Aorta (tissue), 5 donors: ENCODE measurements at regions not wholly inside any gene's neighbourhood (a gene's known extent, or its start where the extent isn't known, plus 50 kb on each side); places are given as distances from the start of the nearest gene placed in this dataset.

ENCODE experiments used
- ATAC-seq: fragments of 200-7000 bp; cut with Tn5 transposase; one replicate; pipeline ENCODE4 v1.9.1; 2022; ENCODE audit warnings: moderate library complexity; ENCODE audit not compliant: low FRiP score
- DNase-seq, 2 donors: peaks; one replicate each; pipeline ENCODE4 v3.0.0-alpha.2; 2020
- H3K27ac ChIP-seq, 2 donors: one replicate each; pipeline ENCODE4 v1.5.1; 2013; ENCODE audit warnings: low read length in 2 of 2, mild to moderate bottlenecking in 2 of 2, moderate library complexity in 2 of 2, control low read depth in 1 of 2, inconsistent platforms in 1 of 2, low read depth in 1 of 2
- H3K27me3 ChIP-seq, 2 donors: one replicate each; pipeline ENCODE4 v1.6.1; 2013; ENCODE audit warnings: control low read depth in 1 of 2, low read length in 1 of 2, mild to moderate bottlenecking in 1 of 2, moderate library complexity in 1 of 2; ENCODE audit not compliant: insufficient read depth in 2 of 2, control insufficient read depth in 1 of 2
- H3K36me3 ChIP-seq, 2 donors: one replicate each; pipeline ENCODE4 v1.6.1; 2013; ENCODE audit warnings: control low read depth in 1 of 2, low read length in 1 of 2, mild to moderate bottlenecking in 1 of 2; ENCODE audit not compliant: insufficient read depth in 2 of 2, control insufficient read depth in 1 of 2
- H3K4me1 ChIP-seq, 2 donors: one replicate each; pipeline ENCODE4 v1.6.1; 2013; ENCODE audit warnings: low read length in 2 of 2, control low read depth in 1 of 2, mild to moderate bottlenecking in 1 of 2, moderate library complexity in 1 of 2; ENCODE audit not compliant: insufficient read depth in 2 of 2, control insufficient read depth in 1 of 2
- H3K4me3 ChIP-seq, 2 donors: one replicate each; pipeline ENCODE4 v1.5.1; 2013; ENCODE audit warnings: low read length in 2 of 2, control low read depth in 1 of 2, mild to moderate bottlenecking in 1 of 2
- H3K9me3 ChIP-seq: one replicate; pipeline ENCODE4 v1.6.1; 2013; ENCODE audit warnings: mild to moderate bottlenecking, low read length; ENCODE audit not compliant: control insufficient read depth
- WGBS, 2 donors: extraction: QIAGEN DNeasy Blood & Tissue Kit; methylation state at CpG; one replicate each; pipeline ENCODE4 v1.1.7; 2013; 5-methylcytosine and 5-hydroxymethylcytosine counted together
- intact Hi-C, 2 donors: fragments of 100-400 bp; cut with DNase I; formaldehyde crosslinking; loops; one replicate each; pipeline versions ENCODE4 v1.14.2 to v1.15.0; 2022
- donor health status: healthy with polysubstance abuse.
- donor health status: Bipolar disorder and iron deficiency.
- donor health status: DM: no; HTN: no; CAD: no.
- donor health status: DM: no; HTN: no; CAD: no.
- donor health status: DM: yes; HTN: yes; CAD: no.

DNA sequence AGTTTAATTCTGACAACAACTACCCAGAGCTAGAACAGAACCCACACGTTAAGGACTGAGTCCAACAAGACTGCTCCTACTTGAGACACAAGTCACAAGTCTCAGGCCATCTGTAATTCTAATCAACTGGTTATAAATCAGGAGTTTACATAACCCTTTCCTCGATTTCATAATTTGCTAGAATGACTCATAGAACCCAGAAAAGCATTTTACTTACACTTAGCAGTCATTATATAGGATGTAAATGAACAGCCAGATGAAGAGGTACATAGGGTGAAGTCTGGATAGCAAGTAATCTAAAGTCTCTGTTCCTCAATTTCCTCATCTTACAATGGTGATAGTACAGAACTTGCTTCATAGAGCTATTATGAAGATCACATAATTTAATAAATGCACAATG lies 1018.2 kb downstream of the DIPK2A start:
- no peak overlapping the region for H3K4me3 ChIP-seq
- DNase-seq (no peak), ATAC-seq (no peak)
- H3K4me1 ChIP-seq: no peaks in the 10 kb centered on the region
- no peak overlapping the region for H3K27ac ChIP-seq
- H3K9me3 ChIP-seq: no peaks in the 10 kb centered on the region
- 33 to 36% methylated on average over 2 of the region's 2 CpGs for WGBS, 2 donors
- H3K36me3 ChIP-seq: no peaks in the 10 kb centered on the region
- intact Hi-C loops: no loop called here
- no peaks in the 10 kb centered on the region for H3K27me3 ChIP-seq

DNA sequence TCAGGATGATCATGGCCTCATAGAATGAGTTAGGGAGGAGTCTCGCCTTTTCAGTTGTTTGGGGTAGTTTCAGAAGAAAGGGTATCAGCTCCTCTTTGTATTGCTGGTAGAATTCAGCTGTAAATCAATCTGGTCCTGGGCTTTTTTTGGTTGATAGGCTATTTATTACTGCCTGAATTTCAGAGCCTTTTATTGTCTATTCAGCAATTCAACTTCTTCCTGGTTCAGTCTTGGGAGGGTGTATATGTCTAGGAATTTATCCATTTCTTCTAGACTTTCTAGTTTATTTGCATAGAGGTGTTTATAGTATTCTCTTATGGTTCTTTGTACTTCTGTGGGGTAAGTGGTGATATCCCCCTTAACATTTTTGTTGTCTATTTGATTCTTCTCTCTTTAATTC lies 1024.2 kb downstream of the DIPK2A start:
- no peaks in the 10 kb centered on the region for H3K27me3 ChIP-seq
- H3K27ac ChIP-seq: no peak overlapping the region
- no peak overlapping the region for H3K4me3 ChIP-seq
- H3K36me3 ChIP-seq: no peaks in the 10 kb centered on the region
- intact Hi-C loops: no loop called here
- ATAC-seq (no peak), DNase-seq (no peak)
- no peaks in the 10 kb centered on the region for H3K4me1 ChIP-seq
- 86 to 90% methylated on average over 1 of the region's 1 CpG for WGBS, 2 donors
- H3K9me3 ChIP-seq: peaks cover 4% of the 10 kb centered on the region

DNA sequence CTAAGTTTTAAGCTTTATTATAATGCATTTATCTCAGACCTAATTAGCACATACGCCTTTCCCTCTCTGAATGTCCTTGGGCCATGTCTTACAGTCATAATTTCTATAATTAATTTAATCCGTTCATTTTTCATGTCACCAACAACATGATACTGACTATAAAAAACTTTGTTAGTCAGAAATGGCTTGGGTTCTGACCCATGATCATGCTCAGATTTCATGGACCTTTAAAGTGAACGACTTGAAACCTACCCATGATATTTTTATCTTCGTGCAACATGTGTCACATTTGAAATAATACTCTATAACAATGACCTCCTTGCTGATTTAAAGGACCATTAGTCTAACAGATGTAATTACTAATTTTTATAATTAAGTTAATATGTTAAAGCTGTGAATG lies 1033.8 kb downstream of the DIPK2A start:
- intact Hi-C loops: no loop called here
- no peak for ATAC-seq
- no peaks in the 10 kb centered on the region for H3K4me1 ChIP-seq
- DNase-seq: no peak
- H3K4me3 ChIP-seq: no peak overlapping the region
- no peaks in the 10 kb centered on the region for H3K36me3 ChIP-seq
- peaks cover 4% of the 10 kb centered on the region for H3K9me3 ChIP-seq
- no peak overlapping the region for H3K27ac ChIP-seq
- 81% methylated on average over 4 of the region's 4 CpGs for WGBS, 2 donors
- H3K27me3 ChIP-seq: no peaks in the 10 kb centered on the region

GRCh38 chr3:145006271-145006670 lies 1034.6 kb downstream of the DIPK2A start:
- WGBS, 2 donors: 39 to 40% methylated on average over 3 of the region's 3 CpGs
- intact Hi-C loops: no loop called here
- no peak overlapping the region for H3K27ac ChIP-seq
- H3K27me3 ChIP-seq: no peaks in the 10 kb centered on the region
- ATAC-seq (no peak), DNase-seq (no peak)
- H3K36me3 ChIP-seq: no peaks in the 10 kb centered on the region
- no peak overlapping the region for H3K4me3 ChIP-seq
- peaks cover 2% of the 10 kb centered on the region for H3K9me3 ChIP-seq
- H3K4me1 ChIP-seq: no peaks in the 10 kb centered on the region

DNA sequence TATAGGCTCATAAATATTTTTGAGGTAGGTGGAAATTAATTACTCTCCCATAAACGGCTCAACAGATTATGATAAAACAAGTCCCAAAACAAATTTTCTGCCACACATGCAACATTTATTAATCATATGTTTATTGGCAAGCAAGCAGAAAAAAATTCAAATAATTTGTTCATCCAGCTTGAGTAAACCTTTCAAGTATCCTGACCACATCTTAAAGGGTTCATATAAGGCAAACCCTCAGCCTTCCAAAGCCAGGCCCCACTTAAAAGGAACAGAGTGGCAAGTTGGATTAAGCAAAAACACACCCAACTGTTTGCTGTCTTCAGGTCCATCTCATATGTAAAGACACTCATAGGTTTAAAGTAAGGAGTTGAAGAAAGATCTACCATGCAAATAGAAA lies 1042.3 kb downstream of the DIPK2A start:
- H3K4me1 ChIP-seq: no peaks in the 10 kb centered on the region
- WGBS, 2 donors: 92 to 93% methylated on average over 1 of the region's 1 CpG
- no peak for ATAC-seq

GRCh38 chr3:145015253-145015652 lies 1043.6 kb downstream of the DIPK2A start:
- H3K4me1 ChIP-seq: no peaks in the 10 kb centered on the region
- H3K27ac ChIP-seq: no peak overlapping the region
- intact Hi-C loops: no loop called here
- no peaks in the 10 kb centered on the region for H3K36me3 ChIP-seq
- H3K27me3 ChIP-seq: no peaks in the 10 kb centered on the region
- 38 to 47% methylated on average over 1 of the region's 1 CpG for WGBS, 2 donors
- ATAC-seq (no peak), DNase-seq (no peak)
- H3K4me3 ChIP-seq: no peak overlapping the region
- H3K9me3 ChIP-seq: no peaks in the 10 kb centered on the region

More for the DNA sequence above, 1042.3 kb downstream of the DIPK2A start:
- Histone ChIP-seq H3K4me3 (no peak overlapping the region), H3K27me3 (no peaks in the 10 kb centered on the region), H3K36me3 (no peaks in the 10 kb centered on the region), H3K9me3 (no peaks in the 10 kb centered on the region), H3K27ac (no peak overlapping the region)
- no peak for DNase-seq
- intact Hi-C loops: no loop called here

GRCh38 chr3:145017959-145018358 lies 1046.3 kb downstream of the DIPK2A start:
- Histone ChIP-seq H3K27ac (no peak overlapping the region), H3K36me3 (no peaks in the 10 kb centered on the region), H3K4me3 (no peak overlapping the region), H3K4me1 (no peaks in the 10 kb centered on the region), H3K27me3 (no peaks in the 10 kb centered on the region), H3K9me3 (no peaks in the 10 kb centered on the region)
- no peak for DNase-seq
- 81 to 86% methylated on average over 1 of the region's 1 CpG for WGBS, 2 donors
- intact Hi-C loops: no loop called here
- ATAC-seq: no peak

GRCh38 chr3:145022447-145022846 lies 1050.8 kb downstream of the DIPK2A start:
- Histone ChIP-seq H3K36me3 (no peaks in the 10 kb centered on the region), H3K4me3 (no peak overlapping the region), H3K9me3 (no peaks in the 10 kb centered on the region), H3K27ac (no peak overlapping the region), H3K27me3 (no peaks in the 10 kb centered on the region), H3K4me1 (no peaks in the 10 kb centered on the region)
- no peak for ATAC-seq
- intact Hi-C loops: no loop called here
- WGBS, 2 donors: 69% methylated on average over 2 of the region's 2 CpGs
- DNase-seq: no peak

GRCh38 chr3:145024700-145025099 lies 1053.1 kb downstream of the DIPK2A start:
- Histone ChIP-seq H3K36me3 (no peaks in the 10 kb centered on the region), H3K27me3 (no peaks in the 10 kb centered on the region), H3K4me1 (no peaks in the 10 kb centered on the region), H3K9me3 (no peaks in the 10 kb centered on the region), H3K4me3 (no peak overlapping the region), H3K27ac (no peak overlapping the region)
- intact Hi-C loops: no loop called here
- DNase-seq (no peak), ATAC-seq (no peak)
- WGBS, 2 donors: 86 to 87% methylated on average over 1 of the region's 1 CpG
